ENCODE measurements at regions not wholly inside any gene's neighbourhood (a gene's known extent, or its start where the extent isn't known, plus 50 kb on each side); places are given as distances from the start of the nearest gene placed in this dataset.

GRCh38 chr15:70420948-70421482, 323.3 kb upstream of the TLE3 start:
- no peak for DNase-seq

- DNase-seq = no peak
Measured at GRCh38 chr15:70420086-70420947, 322.6 kb upstream of the TLE3 start.

DNA sequence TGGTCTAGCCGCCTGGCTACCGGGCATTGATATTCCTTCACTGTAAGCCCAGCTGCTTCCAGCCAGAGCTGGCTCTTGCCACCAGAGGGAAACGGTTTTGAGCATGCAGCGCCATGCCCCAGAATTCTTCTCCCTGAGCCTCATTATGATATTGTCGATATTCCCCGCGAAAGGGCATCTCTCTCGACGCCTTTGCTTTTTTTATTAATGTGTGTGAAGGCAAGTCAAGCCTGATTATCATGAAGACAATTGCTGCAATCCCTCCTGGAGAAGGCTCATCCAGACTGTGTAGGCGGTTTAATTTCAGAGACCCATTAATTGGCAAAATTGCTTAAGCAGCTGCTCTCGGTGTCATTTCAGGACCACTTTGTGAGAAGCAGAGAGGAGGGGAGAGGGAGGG, 321.2 kb upstream of the TLE3 start:
- DNase-seq = no peak

GRCh38 chr15:70417535-70417934, 319.8 kb upstream of the TLE3 start:
- DNase-seq = no peak

DNA sequence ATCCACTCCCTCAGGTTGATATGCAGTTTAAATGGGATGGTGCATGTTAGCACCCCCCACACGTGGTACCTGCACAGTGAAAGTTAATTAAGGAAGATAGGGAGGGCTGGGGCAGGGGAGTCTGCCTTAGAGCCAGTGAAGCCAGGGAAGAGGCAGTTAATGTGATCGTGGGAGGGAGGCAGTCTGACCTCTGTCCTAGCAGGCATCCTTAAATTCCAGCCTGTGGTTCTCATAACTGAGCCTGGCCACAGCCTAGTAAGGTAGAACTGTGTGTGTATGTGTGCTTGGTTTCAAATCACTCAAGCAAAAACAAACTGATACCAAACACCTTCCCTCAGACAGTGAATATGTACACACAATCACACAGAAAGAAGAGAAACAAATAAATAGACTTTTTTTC, 319.1 kb upstream of the TLE3 start:
- DNase-seq = no peak

GRCh38 chr15:70415398-70415797, 317.7 kb upstream of the TLE3 start:
- DNase-seq = no peak

GRCh38 chr15:70414626-70415025, 316.9 kb upstream of the TLE3 start:
- DNase-seq = no peak

DNA sequence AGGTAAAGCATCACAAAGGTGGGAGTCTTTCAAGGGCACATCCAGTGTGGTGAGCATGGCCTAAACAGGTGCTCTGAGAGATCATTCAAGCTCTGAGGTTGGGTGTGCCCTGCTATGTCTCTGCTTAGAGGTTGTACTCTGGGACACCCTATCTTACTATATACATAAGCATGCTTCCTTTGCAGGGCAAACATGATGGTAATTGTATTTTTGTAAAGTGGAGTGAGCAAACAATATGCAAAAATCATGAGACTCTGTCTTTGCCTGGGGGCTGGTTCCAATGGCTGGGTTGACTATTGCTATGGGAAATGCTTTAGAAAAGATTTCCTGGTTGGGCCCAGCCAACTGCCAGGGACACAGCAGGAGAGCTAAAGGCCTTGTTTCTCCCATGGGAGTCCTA, 315.1 kb upstream of the TLE3 start:
- no peak for DNase-seq

DNA sequence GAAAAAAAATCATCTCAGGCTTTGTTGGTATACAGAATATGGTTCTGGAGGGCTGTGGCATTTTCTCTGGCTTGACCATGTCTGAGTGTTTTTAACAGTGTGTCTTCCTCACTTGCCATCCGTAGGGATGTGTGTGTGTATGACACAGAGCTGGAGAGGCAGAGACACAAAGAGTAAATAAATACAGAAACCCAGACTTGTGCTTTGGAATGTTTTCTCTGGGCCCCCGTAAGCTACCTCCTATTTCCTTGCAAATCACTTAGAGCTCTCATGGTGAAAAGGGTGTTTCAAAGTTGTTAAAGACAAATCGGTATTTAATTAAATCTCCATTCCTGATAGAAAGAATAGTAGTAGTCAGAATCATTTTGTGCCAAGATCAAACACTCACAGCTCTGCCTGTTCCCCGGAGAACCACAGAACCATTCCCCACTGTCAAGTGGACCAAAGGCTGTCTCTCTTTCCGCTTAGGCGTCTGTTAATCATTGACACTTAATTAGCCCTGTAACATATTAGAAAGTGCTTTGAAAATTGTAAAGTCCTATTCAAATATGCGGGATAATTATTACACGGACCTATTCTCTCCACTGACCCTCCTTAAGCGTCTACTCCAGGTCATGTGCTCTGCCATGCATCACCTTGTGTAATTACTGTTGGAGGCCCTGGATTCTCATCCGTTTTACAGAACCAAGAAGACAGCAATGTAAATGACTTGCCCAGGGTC, 313.6 kb upstream of the TLE3 start:
- no peak for DNase-seq

- no peak for DNase-seq
Measured at GRCh38 chr15:70410371-70410985, 312.8 kb upstream of the TLE3 start.

GRCh38 chr15:70409388-70409787, 311.7 kb upstream of the TLE3 start:
- no peak for DNase-seq

- no peak for DNase-seq
Measured at GRCh38 chr15:70407955-70408354, 310.2 kb upstream of the TLE3 start.

DNA sequence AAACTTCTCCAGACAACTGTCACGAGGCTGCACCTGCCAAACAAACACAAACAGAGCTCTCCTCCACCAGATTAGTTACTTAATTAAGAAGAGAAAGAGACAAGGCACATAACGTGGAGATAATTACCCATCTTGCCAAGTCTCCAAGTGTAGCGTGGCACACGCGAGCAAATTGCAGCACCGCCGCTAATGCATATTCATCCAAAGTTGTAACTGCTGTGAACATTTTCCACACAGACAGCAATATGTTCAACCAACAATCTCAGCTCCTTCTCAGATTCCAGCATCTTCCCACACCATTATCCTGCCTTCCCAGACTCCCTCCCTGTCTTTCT, 309.6 kb upstream of the TLE3 start:
- DNase-seq = no peak

DNA sequence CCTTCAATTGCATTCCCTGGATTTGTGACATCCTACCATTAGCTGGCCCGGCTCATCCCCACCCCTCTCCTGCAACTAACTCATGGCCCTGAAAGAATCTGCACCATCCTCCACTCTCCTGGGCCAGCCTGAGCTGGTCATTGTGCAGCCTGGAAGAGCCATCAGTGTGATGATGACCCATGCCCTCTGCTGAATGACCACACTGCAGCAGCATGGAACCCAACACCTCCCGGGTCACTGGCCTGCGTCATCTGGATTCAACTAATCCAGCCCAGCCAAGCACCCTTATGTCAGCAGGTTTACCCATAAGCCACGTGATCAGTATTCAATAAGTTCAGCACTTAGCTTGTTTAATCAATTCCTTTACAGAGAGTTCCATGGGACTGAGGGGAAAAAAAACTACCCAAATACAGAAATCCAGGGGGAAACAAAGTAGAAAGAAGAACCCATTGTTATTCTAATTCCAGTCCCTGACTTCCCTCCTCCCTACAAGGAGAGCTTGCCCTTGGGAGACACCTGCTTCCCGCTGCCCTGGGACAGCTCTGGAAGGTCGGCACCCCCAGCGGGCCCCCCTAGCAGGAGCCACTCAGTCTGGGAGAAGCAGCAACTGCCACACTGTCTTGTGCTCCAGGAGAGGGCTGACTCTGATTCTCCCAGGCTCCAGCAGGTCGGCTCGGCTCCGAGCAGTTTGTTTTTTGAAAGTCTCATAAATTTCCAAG, 309.1 kb upstream of the TLE3 start:
- no peak for DNase-seq

DNA sequence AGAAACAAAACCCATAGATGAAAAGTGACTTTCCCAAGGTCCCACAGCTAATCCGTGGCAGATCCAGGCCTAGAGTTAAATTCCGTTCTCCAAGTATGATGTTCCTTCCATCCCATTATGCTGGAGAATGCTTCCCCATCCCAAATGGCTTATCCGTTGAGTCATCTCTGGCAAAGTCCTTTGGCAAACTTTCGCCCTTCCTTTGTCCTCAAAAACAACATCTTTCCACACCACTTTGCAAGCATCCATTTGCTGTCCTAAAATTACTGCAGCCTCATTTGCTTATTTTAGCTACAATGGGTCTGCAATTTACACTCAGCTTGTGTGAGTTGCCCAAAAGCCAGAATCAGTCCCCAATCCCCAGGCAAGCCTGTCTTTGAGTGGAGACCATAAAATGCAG, 304.0 kb upstream of the TLE3 start:
- no peak for DNase-seq

DNA sequence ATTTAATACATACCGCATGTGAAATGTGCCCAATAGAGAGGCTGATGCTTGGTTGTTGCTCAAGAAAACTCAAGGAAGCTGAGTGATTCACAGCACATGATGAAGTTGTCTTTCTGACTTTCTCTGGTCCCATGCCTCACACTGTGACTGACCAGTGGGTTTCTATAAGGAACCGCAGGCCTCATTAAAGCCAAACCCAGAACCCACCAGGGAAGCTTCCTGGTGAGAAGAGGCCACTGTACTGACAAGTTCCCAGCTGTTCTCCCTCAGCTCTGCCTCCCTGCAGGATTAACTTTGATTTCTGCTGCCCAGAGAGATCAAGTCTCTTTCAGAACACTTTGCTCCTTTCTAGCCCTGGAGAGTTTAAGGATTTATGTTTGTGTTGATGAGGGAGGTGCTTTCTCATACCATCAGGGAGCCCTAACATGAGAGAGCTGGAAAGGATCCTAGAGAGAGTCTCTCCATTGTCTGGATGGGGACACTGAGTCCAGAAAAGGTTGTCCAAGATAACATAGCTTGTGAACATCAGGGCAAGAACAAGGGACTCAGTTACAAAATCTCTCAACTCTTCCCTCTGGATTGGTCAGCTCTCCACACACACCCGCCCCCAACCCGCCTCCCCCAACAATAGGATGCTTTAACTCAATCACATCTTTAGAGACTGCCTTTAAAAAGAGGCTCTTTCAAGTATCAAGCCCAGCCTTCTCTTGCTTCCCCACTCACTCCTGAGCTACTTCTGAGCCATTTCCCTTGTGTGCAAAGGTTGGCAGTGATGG, 303.2 kb upstream of the TLE3 start:
- peak; percentile 42 for DNase-seq

- DNase-seq = no peak
Measured at GRCh38 chr15:70399204-70399603, 301.5 kb upstream of the TLE3 start.

GRCh38 chr15:70398694-70399093, 301.0 kb upstream of the TLE3 start:
- DNase-seq = no peak

DNA sequence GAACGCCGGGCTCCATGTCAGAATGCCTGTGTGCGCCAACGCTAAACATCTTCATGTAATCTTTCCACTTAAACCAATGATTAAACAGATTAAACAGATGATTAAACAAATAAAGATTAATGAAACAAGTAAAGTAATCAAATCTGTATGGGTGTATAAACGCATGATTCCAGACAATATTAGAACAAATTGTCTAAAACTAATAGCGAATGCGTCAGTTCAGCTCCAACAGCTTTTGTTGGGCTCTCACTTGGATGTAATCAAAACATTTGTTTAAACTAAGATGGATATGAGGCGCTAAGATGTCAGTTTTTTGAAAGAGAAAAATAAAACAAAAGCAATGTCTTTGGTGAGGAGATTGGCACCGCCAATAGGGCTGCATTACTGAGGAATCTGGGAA, 299.1 kb upstream of the TLE3 start:
- DNase-seq = no peak

GRCh38 chr15:70395164-70395563, 297.4 kb upstream of the TLE3 start:
- DNase-seq = no peak

DNA sequence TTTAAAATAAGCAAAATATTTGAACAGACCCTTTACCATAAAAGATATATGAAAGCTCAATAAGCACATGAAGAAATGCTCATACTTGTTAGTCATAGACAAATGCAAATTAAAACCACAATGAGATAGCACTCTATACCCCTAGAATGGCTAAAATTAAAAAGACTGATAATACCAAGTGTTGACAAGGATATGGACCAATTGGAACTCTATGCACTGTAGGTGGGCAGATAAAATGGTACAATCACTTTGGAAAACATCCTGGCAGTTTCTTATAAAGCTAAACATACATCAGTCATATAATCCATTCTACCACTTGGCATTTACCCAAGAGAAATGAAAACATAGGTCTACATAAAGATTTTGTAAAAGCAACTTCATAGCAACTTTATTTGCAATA, 293.0 kb upstream of the TLE3 start:
- DNase-seq = no peak

- no peak for DNase-seq
Measured at GRCh38 chr15:70387993-70388392, 290.3 kb upstream of the TLE3 start.

Measured in fibroblast of skin of scalp (primary cell).